Effector CD8-positive, alpha-beta T cell (primary cell): ENCODE measurements at regions not wholly inside any gene's neighbourhood (a gene's known extent, or its start where the extent isn't known, plus 50 kb on each side); places are given as distances from the start of the nearest gene placed in this dataset.

ENCODE experiments used
- DNase-seq: peaks from one replicate; lab custom pipeline; 2025; lab: John Stamatoyannopoulos, UW

GRCh38 chr1:29900712-29901111 is 664.4 kb downstream of the PTPRU start:
- DNase-seq: no peak

DNA sequence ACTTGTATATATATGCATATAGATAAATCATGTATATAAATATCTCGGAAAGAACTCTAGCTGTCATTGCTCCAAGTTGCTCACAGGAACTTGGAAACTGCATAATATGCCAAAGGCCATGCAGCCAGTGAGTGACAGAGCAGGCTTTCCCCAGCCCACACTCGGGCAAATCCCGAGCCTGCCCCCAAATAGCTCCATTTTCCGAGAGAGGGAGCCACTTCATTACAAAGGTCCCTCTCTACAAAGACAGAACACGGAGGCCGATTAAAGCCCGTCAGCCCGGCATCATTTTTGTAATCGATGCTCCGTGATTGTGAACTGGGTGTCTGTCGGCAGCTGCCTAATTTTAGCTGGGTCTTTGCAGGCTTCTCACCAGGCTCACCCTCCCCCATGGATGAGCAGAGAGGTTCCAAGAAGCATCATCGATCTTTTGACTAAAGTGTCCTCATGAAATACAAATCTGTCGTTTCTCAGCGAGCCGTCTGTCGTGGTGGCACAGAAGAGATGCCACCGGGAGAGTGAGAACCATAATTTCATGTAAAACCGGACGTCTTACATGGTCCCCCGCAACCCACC is 663.9 kb downstream of the PTPRU start:
- no peak for DNase-seq

GRCh38 chr1:29896791-29897714 is 660.7 kb downstream of the PTPRU start:
- DNase-seq: no peak

- DNase-seq: no peak
Measured at GRCh38 chr1:29896300-29896699, 660.0 kb downstream of the PTPRU start.

DNA sequence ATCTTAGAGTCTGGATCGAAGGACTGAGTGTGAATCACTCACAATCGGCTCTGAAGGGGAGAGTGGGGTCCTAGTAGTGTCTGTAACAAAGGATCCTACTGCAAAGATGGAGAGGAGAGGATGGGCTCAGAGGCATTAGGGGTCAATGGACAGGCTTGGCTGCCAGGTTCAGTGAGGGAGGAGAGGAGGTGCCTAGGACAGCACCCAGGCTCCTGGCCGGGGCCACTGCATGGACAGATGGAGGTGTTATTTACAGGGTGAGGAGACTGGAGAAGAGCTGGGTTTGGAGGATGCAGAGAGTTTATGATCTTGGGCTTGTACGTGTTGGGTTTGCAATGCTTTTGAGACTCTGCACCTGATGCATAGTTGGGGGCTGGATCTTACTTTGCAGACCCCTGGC is 658.9 kb downstream of the PTPRU start:
- no peak for DNase-seq

GRCh38 chr1:29894311-29894710 is 658.0 kb downstream of the PTPRU start:
- DNase-seq: no peak

DNA sequence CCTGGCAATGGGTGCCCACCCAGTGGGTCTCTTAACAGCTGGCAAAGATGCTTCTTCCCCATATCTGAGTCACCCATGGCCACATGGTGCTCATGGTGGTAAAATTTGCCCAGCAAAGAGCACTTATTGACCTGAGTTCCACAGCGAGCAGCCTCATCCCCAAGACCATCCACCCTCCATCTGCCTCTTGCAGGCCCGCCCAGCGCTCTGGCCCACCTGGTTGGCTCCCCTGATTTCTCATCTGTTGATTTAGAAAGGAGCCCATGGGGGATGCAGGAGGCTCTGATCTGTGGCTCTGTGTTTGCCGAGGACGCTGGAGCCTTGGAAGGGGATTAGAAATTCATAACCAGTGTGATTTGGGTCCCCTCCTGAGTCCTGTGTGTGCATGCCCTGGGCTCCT is 657.5 kb downstream of the PTPRU start:
- DNase-seq: no peak

GRCh38 chr1:29893046-29893723 is 656.9 kb downstream of the PTPRU start:
- DNase-seq: no peak

DNA sequence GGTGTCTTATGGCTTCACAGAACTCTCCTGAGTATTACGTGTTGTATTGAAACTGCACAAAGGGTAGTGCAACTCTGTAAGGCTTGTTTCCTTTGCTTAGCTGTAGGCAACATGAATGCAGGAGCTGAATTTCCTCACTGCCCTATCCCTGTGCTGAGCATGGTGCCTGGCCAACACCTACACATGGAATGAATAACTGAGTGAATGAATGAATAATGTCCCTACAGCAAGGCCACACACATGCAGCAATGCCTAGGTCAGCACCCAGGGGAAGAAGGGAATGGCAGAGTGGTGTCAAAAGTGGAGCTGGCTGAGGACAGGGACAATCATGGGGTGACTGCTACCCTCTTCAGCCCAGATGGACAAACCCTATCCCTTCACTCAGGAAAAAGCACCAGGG is 655.9 kb downstream of the PTPRU start:
- DNase-seq: no peak

DNA sequence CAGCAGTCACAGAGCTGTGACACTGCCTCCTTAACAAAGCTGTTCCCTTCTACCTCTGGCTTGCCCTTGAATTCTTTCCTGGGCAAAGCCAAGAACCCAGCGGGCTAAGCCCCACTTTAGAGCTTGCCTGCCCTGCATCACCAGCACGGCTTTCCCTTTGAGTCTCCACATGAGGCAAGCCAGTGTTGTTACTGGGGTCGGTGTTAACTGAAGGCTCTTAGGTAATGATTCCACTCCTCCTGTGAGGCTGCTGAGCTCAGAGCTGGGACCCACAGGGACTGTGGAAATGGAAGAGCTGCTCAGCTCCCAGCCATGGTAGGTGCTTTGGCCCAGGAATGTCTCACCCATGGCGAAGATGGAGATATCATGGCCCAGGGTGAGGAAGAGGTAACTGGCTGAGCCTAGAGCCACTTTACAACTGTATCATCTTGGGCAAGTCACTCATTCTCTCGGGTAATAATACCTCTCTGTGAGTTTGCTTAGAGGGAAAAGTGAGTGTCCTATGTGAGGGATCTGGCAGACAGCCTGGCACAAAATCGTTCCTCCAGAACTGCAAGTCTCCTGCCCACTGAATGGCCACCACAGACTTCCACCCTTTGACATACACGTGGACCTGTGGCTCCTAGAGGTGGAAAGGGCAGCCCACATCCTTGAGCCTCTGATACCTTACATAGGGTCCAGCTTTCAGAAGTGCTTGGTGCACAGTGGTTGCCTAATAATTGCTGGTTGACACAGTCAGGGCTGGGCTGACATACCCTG is 654.1 kb downstream of the PTPRU start:
- DNase-seq: no peak

- DNase-seq: no peak
Measured at GRCh38 chr1:29889776-29890175, 653.5 kb downstream of the PTPRU start.

DNA sequence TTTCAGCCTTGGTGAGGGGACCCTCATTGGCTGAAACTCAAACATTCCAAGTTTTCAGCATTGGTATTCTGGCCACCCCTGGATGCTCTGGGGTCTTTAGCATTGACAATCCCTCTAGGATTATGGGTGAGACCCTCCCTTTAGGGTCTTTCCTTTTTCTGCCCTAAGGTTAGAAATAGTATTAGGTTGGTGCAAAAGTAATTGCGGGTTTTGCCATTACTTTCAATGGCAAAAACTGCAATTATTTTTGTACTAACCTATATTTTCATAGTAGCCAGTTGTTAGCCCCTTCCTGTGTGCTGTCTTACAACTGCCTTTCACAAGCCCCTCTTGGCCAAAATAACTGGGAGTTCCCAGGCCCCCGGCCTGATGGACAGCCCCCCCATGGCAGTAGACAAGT is 648.4 kb downstream of the PTPRU start:
- DNase-seq: no peak

GRCh38 chr1:29883986-29884385 is 647.7 kb downstream of the PTPRU start:
- DNase-seq: no peak

GRCh38 chr1:29883411-29883832 is 647.1 kb downstream of the PTPRU start:
- no peak for DNase-seq

DNA sequence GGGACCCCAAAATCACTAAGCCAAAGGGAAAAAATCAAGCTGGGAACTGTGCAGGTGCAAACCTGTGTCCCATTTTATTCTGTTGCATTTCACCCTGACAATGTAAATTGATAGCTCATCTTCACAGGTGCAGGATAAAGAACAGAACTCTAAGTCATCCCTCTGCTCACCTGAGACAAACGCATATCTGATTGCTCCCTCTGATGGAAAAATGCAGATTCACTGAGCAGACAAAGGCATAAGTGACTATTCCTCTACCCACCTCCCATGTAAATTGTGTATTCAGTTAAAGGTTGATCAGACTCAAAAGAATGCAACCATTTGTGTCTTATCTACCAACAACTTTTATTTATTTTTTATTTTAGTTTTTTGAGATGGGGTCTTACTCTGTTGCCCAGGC is 644.2 kb downstream of the PTPRU start:
- no peak for DNase-seq

GRCh38 chr1:29879217-29879616 is 642.9 kb downstream of the PTPRU start:
- DNase-seq: no peak

- DNase-seq: no peak
Measured at GRCh38 chr1:29878501-29878900, 642.2 kb downstream of the PTPRU start.

GRCh38 chr1:29876902-29877301 is 640.6 kb downstream of the PTPRU start:
- DNase-seq: no peak

DNA sequence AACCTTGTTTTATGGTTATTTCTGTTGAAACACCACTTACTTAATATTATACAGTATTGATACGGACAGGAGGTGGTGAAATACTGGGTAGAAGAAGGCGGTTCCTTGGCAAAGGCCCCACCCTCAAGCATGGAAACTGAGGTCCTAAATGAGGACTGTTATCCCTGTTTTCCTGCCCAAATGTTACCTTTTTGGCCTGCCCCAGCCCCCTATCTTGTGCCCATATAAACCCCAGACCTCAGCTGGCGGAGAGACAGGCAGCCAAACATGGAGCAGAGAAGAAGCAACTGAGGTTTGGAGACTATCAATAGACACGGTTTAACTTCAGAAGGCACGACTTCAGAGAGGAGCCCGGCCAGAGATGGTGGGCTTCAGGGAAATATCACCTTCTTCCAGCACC is 640.1 kb downstream of the PTPRU start:
- DNase-seq: no peak

DNA sequence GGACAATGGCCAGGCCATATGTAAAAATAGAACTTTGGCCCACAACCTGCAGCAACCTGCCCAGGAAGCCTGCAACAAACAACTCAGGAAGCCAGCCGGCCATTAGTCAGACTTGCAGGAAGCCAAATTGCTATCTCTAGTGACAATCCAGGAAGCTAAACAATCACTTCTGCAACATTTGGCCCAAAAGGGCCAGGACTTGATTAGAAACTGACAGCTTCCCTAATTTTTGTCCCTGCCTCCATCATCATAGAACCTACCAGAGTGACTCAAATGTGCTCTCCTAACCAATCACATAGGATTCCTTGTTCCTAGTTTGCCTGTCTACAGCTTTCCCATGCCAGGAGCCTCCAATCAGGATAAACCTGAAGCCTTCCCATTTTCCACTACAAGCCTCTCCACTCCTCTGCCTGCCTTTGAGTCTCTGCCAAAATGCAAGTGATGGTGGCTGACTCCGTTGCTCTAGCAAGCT is 639.3 kb downstream of the PTPRU start:
- DNase-seq: no peak

- DNase-seq: no peak
Measured at GRCh38 chr1:29870621-29871020, 634.3 kb downstream of the PTPRU start.

DNA sequence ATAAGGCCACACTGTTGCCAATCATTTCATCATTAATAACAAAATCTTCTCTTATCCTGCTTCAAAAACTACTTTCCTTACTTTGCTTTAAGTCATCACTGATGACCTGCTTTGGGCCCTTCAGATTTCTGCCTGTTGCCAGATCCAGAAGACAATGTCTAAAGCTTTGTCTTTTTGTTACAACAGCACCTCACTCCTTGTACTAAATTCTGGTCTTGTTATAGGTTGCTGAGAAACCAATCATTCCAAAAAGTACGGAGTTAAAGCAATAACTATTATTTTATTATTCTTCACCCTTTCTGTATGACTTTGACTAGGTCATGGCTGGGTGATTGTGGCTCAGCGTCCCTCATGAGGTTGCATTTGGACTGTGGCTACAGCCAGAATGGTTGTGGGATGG is 633.5 kb downstream of the PTPRU start:
- no peak for DNase-seq
